ENCODE measurements at regions not wholly inside any gene's neighbourhood (a gene's known extent, or its start where the extent isn't known, plus 50 kb on each side); places are given as distances from the start of the nearest gene placed in this dataset.
"Not testable (repeated sequence)": the region's sequence is repeated elsewhere in the genome, so short reads cannot be mapped to it uniquely, and the experiment has no call there.

DNA sequence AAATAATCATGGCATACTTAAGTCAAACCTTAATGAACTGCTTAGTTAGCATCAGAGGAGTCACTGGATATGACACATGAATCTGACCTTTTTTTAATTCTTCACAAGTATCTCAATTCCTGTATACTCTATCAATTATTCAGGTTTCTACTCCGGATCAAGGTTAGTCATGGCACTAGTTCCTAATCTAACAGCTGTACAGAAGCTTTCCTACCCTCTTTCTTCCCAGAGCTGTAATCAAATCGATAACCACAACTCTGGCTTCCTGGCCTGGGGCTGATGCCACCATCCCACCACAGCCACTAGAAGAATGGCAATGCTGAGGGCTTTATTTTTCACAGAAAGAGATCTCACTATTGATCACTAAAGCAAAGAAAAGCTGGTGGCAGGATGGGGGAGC lies 718.5 kb downstream of the SMARCA1 start:
- no peak overlapping the region for H3K9ac ChIP-seq (ENCODE audit: low read depth, low read length)
- H3K27me3 ChIP-seq (ENCODE audit: control insufficient read depth, insufficient read depth, low read length) = no peaks in the 10 kb centered on the region
- peaks cover 14% of the 10 kb centered on the region for H3K9me3 ChIP-seq (ENCODE audit: control insufficient read depth, insufficient read depth, low read length)
- H3K4me3 ChIP-seq (ENCODE audit: low read depth, low read length) = no peak overlapping the region
- no peaks in the 10 kb centered on the region for H3K36me3 ChIP-seq (ENCODE audit: control insufficient read depth, insufficient read depth, low read length)
- H3K4me1 ChIP-seq (ENCODE audit: control insufficient read depth, insufficient read depth, low read length) = 0 out of 2 replicates have a peak, but pooled peaks cover 3% of the 10 kb centered on the region
- H3K27ac ChIP-seq (ENCODE audit: low read depth, low read length) = no peak overlapping the region

DNA sequence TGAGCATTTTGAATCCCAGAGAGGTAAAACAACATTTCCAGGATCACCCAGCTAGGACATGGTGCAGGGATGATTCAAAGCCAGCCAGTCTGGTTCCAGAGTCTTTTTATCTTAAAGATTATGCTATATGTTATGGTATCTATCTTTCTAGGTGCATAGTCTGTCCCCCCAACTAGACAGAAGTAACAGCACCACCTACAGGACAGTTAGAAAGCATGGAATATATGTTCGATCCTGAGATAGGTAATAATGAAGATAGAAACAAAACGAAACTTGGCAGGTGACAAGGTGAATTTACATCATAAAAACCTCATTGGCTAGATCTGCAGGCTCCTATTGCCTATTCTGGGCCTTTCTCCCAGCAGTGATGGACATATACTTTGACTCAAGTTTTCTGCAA lies 723.2 kb downstream of the SMARCA1 start:
- Histone ChIP-seq H3K27ac (ENCODE audit: low read depth, low read length) (no peak overlapping the region), H3K9me3 (ENCODE audit: control insufficient read depth, insufficient read depth, low read length) (no peaks in the 10 kb centered on the region; the same call in 1 of the 2 replicates), H3K9ac (ENCODE audit: low read depth, low read length) (no peak overlapping the region), H3K4me3 (ENCODE audit: low read depth, low read length) (no peak overlapping the region), H3K36me3 (ENCODE audit: control insufficient read depth, insufficient read depth, low read length) (no peaks in the 10 kb centered on the region), H3K27me3 (ENCODE audit: control insufficient read depth, insufficient read depth, low read length) (no peaks in the 10 kb centered on the region), H3K4me1 (ENCODE audit: control insufficient read depth, insufficient read depth, low read length) (0 out of 2 replicates have a peak, but pooled peaks cover 3% of the 10 kb centered on the region)

- not testable (repeated sequence) for H3K27ac ChIP-seq (ENCODE audit: low read depth, low read length); H3K27me3 ChIP-seq (ENCODE audit: control insufficient read depth, insufficient read depth, low read length); H3K9me3 ChIP-seq (ENCODE audit: control insufficient read depth, insufficient read depth, low read length); H3K9ac ChIP-seq (ENCODE audit: low read depth, low read length); H3K4me1 ChIP-seq (ENCODE audit: control insufficient read depth, insufficient read depth, low read length); H3K36me3 ChIP-seq (ENCODE audit: control insufficient read depth, insufficient read depth, low read length)
- peak overlapping the region; percentile 43; the same call in 1 of the 2 replicates for H3K4me3 ChIP-seq (ENCODE audit: low read depth, low read length)
These were observed 730.9 kb upstream of the ACTRT1 start for GRCh38 chrX:128783139-128783538.

GRCh38 chrX:128781506-128781905 lies 729.3 kb upstream of the ACTRT1 start:
- H3K4me1 ChIP-seq (ENCODE audit: control insufficient read depth, insufficient read depth, low read length) = peaks cover 8% of the 10 kb centered on the region
- H3K9ac ChIP-seq (ENCODE audit: low read depth, low read length) = no peak overlapping the region
- H3K9me3 ChIP-seq (ENCODE audit: control insufficient read depth, insufficient read depth, low read length) = peaks cover 5% of the 10 kb centered on the region; the same call in 1 of the 2 replicates
- no peak overlapping the region for H3K4me3 ChIP-seq (ENCODE audit: low read depth, low read length)
- no peaks in the 10 kb centered on the region for H3K36me3 ChIP-seq (ENCODE audit: control insufficient read depth, insufficient read depth, low read length)
- H3K27me3 ChIP-seq (ENCODE audit: control insufficient read depth, insufficient read depth, low read length) = no peaks in the 10 kb centered on the region
- no peak overlapping the region for H3K27ac ChIP-seq (ENCODE audit: low read depth, low read length)

- no peak overlapping the region for H3K4me3 ChIP-seq (ENCODE audit: low read depth, low read length)
- no peaks in the 10 kb centered on the region for H3K36me3 ChIP-seq (ENCODE audit: control insufficient read depth, insufficient read depth, low read length)
These were observed 728.7 kb upstream of the ACTRT1 start for GRCh38 chrX:128780934-128781333.

DNA sequence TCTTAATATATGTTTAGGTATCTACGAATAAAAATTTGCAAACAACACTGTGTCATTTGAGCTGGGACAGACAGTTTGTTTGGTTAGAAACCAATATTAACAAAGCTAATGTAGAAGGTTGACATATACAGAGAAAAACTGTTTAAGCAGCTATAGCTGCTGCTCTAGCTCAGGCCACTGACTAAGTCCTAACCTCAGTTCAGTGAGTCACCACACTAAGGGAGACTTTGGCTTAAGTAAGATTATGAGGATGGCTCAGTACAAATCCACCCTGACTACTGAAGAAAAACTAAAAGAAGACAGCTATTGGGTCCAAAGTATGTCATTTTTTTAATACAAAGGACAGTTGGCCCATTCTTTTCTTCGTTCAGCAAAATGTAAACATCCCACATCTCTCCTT lies 717.3 kb upstream of the ACTRT1 start:
- Histone ChIP-seq H3K4me3 (ENCODE audit: low read depth, low read length) (no peak overlapping the region), H3K36me3 (ENCODE audit: control insufficient read depth, insufficient read depth, low read length) (no peaks in the 10 kb centered on the region), H3K9ac (ENCODE audit: low read depth, low read length) (no peak overlapping the region), H3K27me3 (ENCODE audit: control insufficient read depth, insufficient read depth, low read length) (no peaks in the 10 kb centered on the region), H3K27ac (ENCODE audit: low read depth, low read length) (no peak overlapping the region), H3K4me1 (ENCODE audit: control insufficient read depth, insufficient read depth, low read length) (no peaks in the 10 kb centered on the region), H3K9me3 (ENCODE audit: control insufficient read depth, insufficient read depth, low read length) (peaks cover 19% of the 10 kb centered on the region)

More at GRCh38 chrX:128780934-128781333, 728.7 kb upstream of the ACTRT1 start:
- no peak overlapping the region for H3K9ac ChIP-seq (ENCODE audit: low read depth, low read length)
- H3K27me3 ChIP-seq (ENCODE audit: control insufficient read depth, insufficient read depth, low read length) = no peaks in the 10 kb centered on the region
- no peak overlapping the region for H3K27ac ChIP-seq (ENCODE audit: low read depth, low read length)
- peaks cover 5% of the 10 kb centered on the region; the same call in 1 of the 2 replicates for H3K9me3 ChIP-seq (ENCODE audit: control insufficient read depth, insufficient read depth, low read length)
- H3K4me1 ChIP-seq (ENCODE audit: control insufficient read depth, insufficient read depth, low read length) = peaks cover 8% of the 10 kb centered on the region

GRCh38 chrX:128759745-128760144 lies 707.5 kb upstream of the ACTRT1 start:
- Histone ChIP-seq H3K9ac (ENCODE audit: low read depth, low read length) (no peak overlapping the region), H3K36me3 (ENCODE audit: control insufficient read depth, insufficient read depth, low read length) (no peaks in the 10 kb centered on the region), H3K27me3 (ENCODE audit: control insufficient read depth, insufficient read depth, low read length) (no peaks in the 10 kb centered on the region)

DNA sequence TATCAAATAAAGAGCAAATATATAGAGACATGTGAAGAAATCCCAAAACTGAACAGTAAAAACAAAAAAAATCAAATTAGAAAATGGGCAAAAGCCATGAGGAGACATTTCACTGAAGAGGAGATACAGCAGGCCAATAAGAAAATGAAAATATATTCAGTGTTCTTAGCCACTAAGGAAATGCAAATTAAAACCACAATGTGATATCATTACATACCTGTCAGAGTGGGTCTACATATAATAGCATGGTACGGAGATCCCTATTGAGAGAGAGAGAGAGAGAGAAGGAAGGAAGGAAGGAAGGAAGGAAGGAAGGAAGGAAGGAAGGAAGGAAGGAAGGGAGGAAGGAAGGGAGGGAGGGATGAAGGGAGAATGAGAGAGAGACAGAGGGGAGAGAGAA lies 707.0 kb upstream of the ACTRT1 start:
- no peak overlapping the region for H3K9ac ChIP-seq (ENCODE audit: low read depth, low read length)

More at GRCh38 chrX:128759745-128760144, 707.5 kb upstream of the ACTRT1 start:
- Histone ChIP-seq H3K4me1 (ENCODE audit: control insufficient read depth, insufficient read depth, low read length) (peaks cover 2% of the 10 kb centered on the region), H3K9me3 (ENCODE audit: control insufficient read depth, insufficient read depth, low read length) (no peaks in the 10 kb centered on the region), H3K4me3 (ENCODE audit: low read depth, low read length) (no peak overlapping the region), H3K27ac (ENCODE audit: low read depth, low read length) (no peak overlapping the region)

GRCh38 chrX:128754130-128754529 lies 701.9 kb upstream of the ACTRT1 start:
- Histone ChIP-seq H3K27ac (ENCODE audit: low read depth, low read length) (peak overlapping the region; percentile 78), H3K36me3 (ENCODE audit: control insufficient read depth, insufficient read depth, low read length) (no peaks in the 10 kb centered on the region), H3K27me3 (ENCODE audit: control insufficient read depth, insufficient read depth, low read length) (no peaks in the 10 kb centered on the region), H3K9ac (ENCODE audit: low read depth, low read length) (no peak overlapping the region), H3K4me3 (ENCODE audit: low read depth, low read length) (no peak overlapping the region), H3K9me3 (ENCODE audit: control insufficient read depth, insufficient read depth, low read length) (no peaks in the 10 kb centered on the region), H3K4me1 (ENCODE audit: control insufficient read depth, insufficient read depth, low read length) (peaks cover 18% of the 10 kb centered on the region)

More for the DNA sequence above, 707.0 kb upstream of the ACTRT1 start:
- no peak overlapping the region for H3K27ac ChIP-seq (ENCODE audit: low read depth, low read length)
- no peaks in the 10 kb centered on the region for H3K9me3 ChIP-seq (ENCODE audit: control insufficient read depth, insufficient read depth, low read length)
- H3K4me3 ChIP-seq (ENCODE audit: low read depth, low read length) = no peak overlapping the region
- no peaks in the 10 kb centered on the region for H3K36me3 ChIP-seq (ENCODE audit: control insufficient read depth, insufficient read depth, low read length)
- peaks cover 7% of the 10 kb centered on the region for H3K4me1 ChIP-seq (ENCODE audit: control insufficient read depth, insufficient read depth, low read length)
- no peaks in the 10 kb centered on the region for H3K27me3 ChIP-seq (ENCODE audit: control insufficient read depth, insufficient read depth, low read length)

GRCh38 chrX:128739539-128739938 lies 687.3 kb upstream of the ACTRT1 start:
- H3K4me1 ChIP-seq (ENCODE audit: control insufficient read depth, insufficient read depth, low read length) = no peaks in the 10 kb centered on the region
- H3K4me3 ChIP-seq (ENCODE audit: low read depth, low read length) = no peak overlapping the region
- no peak overlapping the region for H3K27ac ChIP-seq (ENCODE audit: low read depth, low read length)
- no peak overlapping the region for H3K9ac ChIP-seq (ENCODE audit: low read depth, low read length)
- no peaks in the 10 kb centered on the region for H3K9me3 ChIP-seq (ENCODE audit: control insufficient read depth, insufficient read depth, low read length)
- no peaks in the 10 kb centered on the region for H3K36me3 ChIP-seq (ENCODE audit: control insufficient read depth, insufficient read depth, low read length)
- H3K27me3 ChIP-seq (ENCODE audit: control insufficient read depth, insufficient read depth, low read length) = no peaks in the 10 kb centered on the region

DNA sequence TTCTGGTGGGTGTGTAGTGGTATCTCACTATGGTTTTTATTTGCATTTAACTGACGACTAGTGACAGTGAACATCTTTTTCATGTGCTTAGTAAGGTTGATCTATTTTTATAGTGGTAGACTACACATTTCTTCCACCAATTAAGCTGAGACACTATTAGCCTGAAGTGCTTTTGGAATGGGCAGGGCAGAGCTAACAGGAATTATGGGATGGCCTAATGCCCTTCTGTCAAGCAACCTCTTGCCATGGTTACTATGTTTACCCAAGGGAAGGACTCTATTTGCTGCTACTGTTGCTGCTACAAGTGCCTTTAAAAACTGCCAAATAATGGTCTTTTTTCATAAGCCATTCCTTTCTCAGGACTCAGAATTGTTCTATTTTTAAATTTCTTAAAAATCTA lies 676.7 kb upstream of the ACTRT1 start:
- peaks cover 9% of the 10 kb centered on the region for H3K9me3 ChIP-seq (ENCODE audit: control insufficient read depth, insufficient read depth, low read length)
- H3K27ac ChIP-seq (ENCODE audit: low read depth, low read length) = no peak overlapping the region
- no peak overlapping the region for H3K4me3 ChIP-seq (ENCODE audit: low read depth, low read length)
- H3K36me3 ChIP-seq (ENCODE audit: control insufficient read depth, insufficient read depth, low read length) = no peaks in the 10 kb centered on the region
- no peak overlapping the region for H3K9ac ChIP-seq (ENCODE audit: low read depth, low read length)
- H3K27me3 ChIP-seq (ENCODE audit: control insufficient read depth, insufficient read depth, low read length) = no peaks in the 10 kb centered on the region
- H3K4me1 ChIP-seq (ENCODE audit: control insufficient read depth, insufficient read depth, low read length) = no peaks in the 10 kb centered on the region

Data from HUES48 (cell line).